GM12873 (cell line): ENCODE measurements at regions not wholly inside any gene's neighbourhood (a gene's known extent, or its start where the extent isn't known, plus 50 kb on each side); places are given as distances from the start of the nearest gene placed in this dataset.

Experiments
- CTCF ChIP-seq: IDR thresholded peaks from 2 replicates; pipeline ENCODE4 v1.5.1; 2012; ENCODE audit warnings: low read depth, mild to moderate bottlenecking, moderate library complexity, low read length, control low read depth; ENCODE audit not compliant: insufficient read depth; ENCODE audit errors: missing control alignments

GRCh38 chr4:96193061-96193460, 353.2 kb downstream of the PDHA2 start:
- no peak for TF ChIP-seq CTCF

GRCh38 chr4:96194993-96195392, 355.1 kb downstream of the PDHA2 start:
- no peak for TF ChIP-seq CTCF

GRCh38 chr4:96205143-96205936, 365.4 kb downstream of the PDHA2 start:
- TF ChIP-seq CTCF, result no peak

- no peak for TF ChIP-seq CTCF
Measured at GRCh38 chr4:96227515-96227914, 387.6 kb downstream of the PDHA2 start.

- no peak for TF ChIP-seq CTCF
Measured at GRCh38 chr4:96228463-96228862, 388.6 kb downstream of the PDHA2 start.

- TF ChIP-seq CTCF, result no peak
Measured at GRCh38 chr4:96240041-96240440, 400.1 kb downstream of the PDHA2 start.

GRCh38 chr4:96241819-96242218, 401.9 kb downstream of the PDHA2 start:
- no peak for TF ChIP-seq CTCF

GRCh38 chr4:96247096-96247495, 407.2 kb downstream of the PDHA2 start:
- TF ChIP-seq CTCF, result no peak
